Activated naive CD4-positive, alpha-beta T cell treated with anti-CD3 and anti-CD28 coated beads for 36 hours (primary cell): ENCODE measurements at regions not wholly inside any gene's neighbourhood (a gene's known extent, or its start where the extent isn't known, plus 50 kb on each side); places are given as distances from the start of the nearest gene placed in this dataset.
"Not testable (repeated sequence)": the region's sequence is repeated elsewhere in the genome, so short reads cannot be mapped to it uniquely, and the experiment has no call there.

Experiments
- CTCF ChIA-PET: fragments of 350-600 bp; sonication (Branson Sonifier 250); formaldehyde crosslinking; loops from one replicate; lab custom pipeline; 2021; ENCODE audit warnings: antibody characterized with exemption; lab: Charles Lee
- DNase-seq: peaks from one replicate; pipeline ENCODE4 v3.0.0-alpha.2; 2020
- H3K27ac Mint-ChIP-seq: one replicate; pipeline ENCODE4 v1.8.0; 2021; ENCODE audit warnings: mild to moderate bottlenecking, mixed read lengths
- H3K27me3 Mint-ChIP-seq: one replicate; pipeline ENCODE4 v1.8.0; 2021; ENCODE audit warnings: low read depth, mixed read lengths
- H3K36me3 Mint-ChIP-seq: one replicate; pipeline ENCODE4 v1.8.0; 2021; ENCODE audit warnings: low read depth, mixed read lengths
- H3K4me1 Mint-ChIP-seq: one replicate; pipeline ENCODE4 v1.8.0; 2021; ENCODE audit warnings: low read depth, mixed read lengths
- H3K4me3 Mint-ChIP-seq: one replicate; pipeline ENCODE4 v1.8.0; 2021; ENCODE audit warnings: mild to moderate bottlenecking, moderate library complexity, mixed read lengths
- H3K9me3 Mint-ChIP-seq: one replicate; pipeline ENCODE4 v1.8.0; 2021; ENCODE audit warnings: mixed read lengths
- intact Hi-C: fragments of 100-400 bp; cut with micrococcal nuclease; formaldehyde crosslinking; loops from one replicate; pipeline ENCODE4 v1.15.1; 2023

GRCh38 chr17:83026921-83027320 is 52.5 kb upstream of the METRNL start:
- H3K27ac Mint-ChIP-seq, CTCF ChIA-PET, H3K9me3 Mint-ChIP-seq, H3K27me3 Mint-ChIP-seq, H3K36me3 Mint-ChIP-seq, intact Hi-C loops, DNase-seq, H3K4me3 Mint-ChIP-seq: not testable (repeated sequence)
- peaks cover 13% of the 10 kb centered on the region for H3K4me1 Mint-ChIP-seq

DNA sequence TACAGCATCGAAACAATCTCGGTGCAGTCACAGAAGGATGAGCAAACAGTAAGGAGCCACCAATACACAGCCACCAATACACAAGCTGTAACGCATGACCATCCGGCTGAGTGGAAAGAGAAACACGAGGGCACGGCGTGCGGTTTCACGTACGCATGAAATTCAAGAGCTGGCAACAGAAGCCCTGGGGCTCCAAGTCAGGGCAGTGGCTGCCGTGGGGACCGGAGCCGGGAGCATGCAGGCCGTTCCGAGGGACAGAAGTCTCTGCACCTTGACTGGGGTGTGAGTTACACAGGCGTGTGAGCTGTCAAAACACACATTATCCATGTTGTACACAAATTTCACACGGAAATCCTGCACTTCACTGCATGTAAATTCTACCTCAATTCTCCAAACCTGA is 50.6 kb upstream of the METRNL start:
- no peak for DNase-seq
- intact Hi-C loops = no loop called here
- Mint-ChIP-seq H3K27ac (no peak overlapping the region), H3K9me3 (no peaks in the 10 kb centered on the region), H3K4me1 (peaks cover 13% of the 10 kb centered on the region), H3K36me3 (peaks cover 15% of the 10 kb centered on the region), H3K4me3 (no peak overlapping the region), H3K27me3 (no peaks in the 10 kb centered on the region)
- CTCF ChIA-PET = no interaction called here

GRCh38 chr17:83029571-83029970 is 49.8 kb upstream of the METRNL start:
- Mint-ChIP-seq H3K27me3 (no peaks in the 10 kb centered on the region), H3K27ac (no peak overlapping the region), H3K4me3 (no peak overlapping the region), H3K4me1 (peaks cover 9% of the 10 kb centered on the region), H3K36me3 (peaks cover 17% of the 10 kb centered on the region), H3K9me3 (no peaks in the 10 kb centered on the region)
- CTCF ChIA-PET = no interaction called here
- no peak for DNase-seq
- intact Hi-C loops = no loop called here
